Sigmoid colon (tissue), 4 donors: ENCODE measurements at regions not wholly inside any gene's neighbourhood (a gene's known extent, or its start where the extent isn't known, plus 50 kb on each side); places are given as distances from the start of the nearest gene placed in this dataset.

Source experiments
- CTCF ChIP-seq, 4 experiments: fragments of 450-650 bp in 3 of 4; fragments of 200-600 bp in 1 of 4; IDR thresholded peaks; one replicate each; pipeline ENCODE4 v1.5.1; 2016 to 2019; ENCODE audit warnings: antibody characterized with exemption in 4 of 4, mild to moderate bottlenecking in 3 of 4, moderate library complexity in 2 of 4
- EP300 ChIP-seq, 4 donors: sonication (generic); formaldehyde crosslinking; IDR thresholded peaks; one replicate each; pipeline ENCODE4 v1.6.1; 2017; ENCODE audit warnings: antibody characterized with exemption in 4 of 4
- POLR2A ChIP-seq, 2 donors: fragments of 450-650 bp; IDR thresholded peaks; one replicate each; pipeline ENCODE4 v1.6.1; 2016; ENCODE audit warnings: antibody characterized with exemption in 2 of 2, mild to moderate bottlenecking in 2 of 2, moderate library complexity in 2 of 2
- POLR2AphosphoS5 ChIP-seq, 4 donors: sonication (generic); formaldehyde crosslinking; IDR thresholded peaks; one replicate each; pipeline ENCODE4 v1.6.1; 2017; ENCODE audit warnings: antibody characterized with exemption in 4 of 4

- no peak for TF ChIP-seq POLR2A (IDR thresholded peaks at IDR 0.05)
- TF ChIP-seq POLR2AphosphoS5 (IDR thresholded peaks at IDR 0.05): peak in 1 of 4 donors; percentile 60
- TF ChIP-seq CTCF (IDR thresholded peaks at IDR 0.05): no peak
- TF ChIP-seq EP300 (IDR thresholded peaks at IDR 0.05): peak in 1 of 4 donors; percentile 9
Observed at GRCh38 chr4:14863418-14864364, 138.6 kb upstream of the CPEB2 start.
